ENCODE measurements at regions not wholly inside any gene's neighbourhood (a gene's known extent, or its start where the extent isn't known, plus 50 kb on each side); places are given as distances from the start of the nearest gene placed in this dataset.

- Histone ChIP-seq H3K36me3 (ENCODE audit: control insufficient read depth in 2 of 2, extremely low read depth in 1 of 2, insufficient read depth in 2 of 2, low read length in 2 of 2) (no peaks in the 10 kb centered on the region), H3K79me2 (ENCODE audit: control insufficient read depth, insufficient read depth, low read length) (no peaks in the 10 kb centered on the region), H3K27me3 (ENCODE audit: control insufficient read depth, extremely low read depth, insufficient read depth, low read length) (no peaks in the 10 kb centered on the region), H3K4me3 (ENCODE audit: control insufficient read depth in 2 of 3, extremely low read depth in 1 of 3, insufficient read depth in 2 of 3, low read depth in 1 of 3, low read length in 3 of 3) (no peak overlapping the region), H2AFZ (ENCODE audit: control insufficient read depth, low read length) (no peak overlapping the region), H3K9ac (ENCODE audit: control insufficient read depth, extremely low read depth, insufficient read depth, low read length) (no peak overlapping the region), H3K9me1 (ENCODE audit: control insufficient read depth, extremely low read depth, insufficient read depth, low read length) (no peaks in the 10 kb centered on the region), H3K27ac (ENCODE audit: control insufficient read depth, insufficient read depth, low read length) (no peak overlapping the region), H3K4me2 (ENCODE audit: control insufficient read depth, extremely low read depth, insufficient read depth, low read depth, low read length) (no peak overlapping the region), H3K9me3 (ENCODE audit: control insufficient read depth, low read depth, low read length) (peaks cover 4% of the 10 kb centered on the region), H3K4me1 (ENCODE audit: control insufficient read depth, extremely low read depth, insufficient read depth, low read length) (no peaks in the 10 kb centered on the region), H4K20me1 (ENCODE audit: control insufficient read depth, extremely low read depth, insufficient read depth, low read length) (no peaks in the 10 kb centered on the region)
- DNase-seq (ENCODE audit: low read depth, low spot score) = no peak
- TF ChIP-seq, protein P1, sequence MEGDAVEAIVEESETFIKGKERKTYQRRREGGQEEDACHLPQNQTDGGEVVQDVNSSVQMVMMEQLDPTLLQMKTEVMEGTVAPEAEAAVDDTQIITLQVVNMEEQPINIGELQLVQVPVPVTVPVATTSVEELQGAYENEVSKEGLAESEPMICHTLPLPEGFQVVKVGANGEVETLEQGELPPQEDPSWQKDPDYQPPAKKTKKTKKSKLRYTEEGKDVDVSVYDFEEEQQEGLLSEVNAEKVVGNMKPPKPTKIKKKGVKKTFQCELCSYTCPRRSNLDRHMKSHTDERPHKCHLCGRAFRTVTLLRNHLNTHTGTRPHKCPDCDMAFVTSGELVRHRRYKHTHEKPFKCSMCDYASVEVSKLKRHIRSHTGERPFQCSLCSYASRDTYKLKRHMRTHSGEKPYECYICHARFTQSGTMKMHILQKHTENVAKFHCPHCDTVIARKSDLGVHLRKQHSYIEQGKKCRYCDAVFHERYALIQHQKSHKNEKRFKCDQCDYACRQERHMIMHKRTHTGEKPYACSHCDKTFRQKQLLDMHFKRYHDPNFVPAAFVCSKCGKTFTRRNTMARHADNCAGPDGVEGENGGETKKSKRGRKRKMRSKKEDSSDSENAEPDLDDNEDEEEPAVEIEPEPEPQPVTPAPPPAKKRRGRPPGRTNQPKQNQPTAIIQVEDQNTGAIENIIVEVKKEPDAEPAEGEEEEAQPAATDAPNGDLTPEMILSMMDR (optimal IDR thresholded peaks at IDR 0.05 in 1 of 3, IDR thresholded peaks at IDR 0.05 in 1 of 3, conservative IDR thresholded peaks at IDR 0.05 in 1 of 3; ENCODE audit: extremely low read depth in 1 of 3, insufficient read depth in 2 of 3, low read length in 3 of 3) = no peak
- no peak for TF ChIP-seq EZH2 (IDR thresholded peaks at IDR 0.05; ENCODE audit: low read length)
- no peak for FAIRE-seq
- dilution Hi-C loops (cut with MboI; ENCODE audit: extremely low pct_ligation_motif_present, low sequenced_read_pairs) = no loop called here
Measured at GRCh38 chr2:5969303-5969702, 277.1 kb downstream of the SOX11 start.

GRCh38 chr2:5970347-5970746 is 278.2 kb downstream of the SOX11 start:
- H3K9ac ChIP-seq (ENCODE audit: control insufficient read depth, extremely low read depth, insufficient read depth, low read length) = no peak overlapping the region
- no peak for TF ChIP-seq EZH2 (IDR thresholded peaks at IDR 0.05; ENCODE audit: low read length)
- TF ChIP-seq, protein P1 (optimal IDR thresholded peaks at IDR 0.05 in 1 of 3, IDR thresholded peaks at IDR 0.05 in 1 of 3, conservative IDR thresholded peaks at IDR 0.05 in 1 of 3; ENCODE audit: extremely low read depth in 1 of 3, insufficient read depth in 2 of 3, low read length in 3 of 3) = no peak

More at GRCh38 chr2:5970347-5970746, 278.2 kb downstream of the SOX11 start:
- no peaks in the 10 kb centered on the region for H3K79me2 ChIP-seq (ENCODE audit: control insufficient read depth, insufficient read depth, low read length)
- no peaks in the 10 kb centered on the region for H3K4me1 ChIP-seq (ENCODE audit: control insufficient read depth, extremely low read depth, insufficient read depth, low read length)
- H2AFZ ChIP-seq (ENCODE audit: control insufficient read depth, low read length) = no peak overlapping the region
- no peaks in the 10 kb centered on the region for H4K20me1 ChIP-seq (ENCODE audit: control insufficient read depth, extremely low read depth, insufficient read depth, low read length)
- peaks cover 4% of the 10 kb centered on the region for H3K9me3 ChIP-seq (ENCODE audit: control insufficient read depth, low read depth, low read length)
- no peak overlapping the region for H3K4me3 ChIP-seq (ENCODE audit: control insufficient read depth in 2 of 3, extremely low read depth in 1 of 3, insufficient read depth in 2 of 3, low read depth in 1 of 3, low read length in 3 of 3)
- no peaks in the 10 kb centered on the region for H3K9me1 ChIP-seq (ENCODE audit: control insufficient read depth, extremely low read depth, insufficient read depth, low read length)
- no peak overlapping the region for H3K4me2 ChIP-seq (ENCODE audit: control insufficient read depth, extremely low read depth, insufficient read depth, low read depth, low read length)
- FAIRE-seq (no peak), DNase-seq (ENCODE audit: low read depth, low spot score) (no peak)
- dilution Hi-C loops (cut with MboI; ENCODE audit: extremely low pct_ligation_motif_present, low sequenced_read_pairs) = no loop called here
- no peaks in the 10 kb centered on the region for H3K27me3 ChIP-seq (ENCODE audit: control insufficient read depth, extremely low read depth, insufficient read depth, low read length)
- no peak overlapping the region for H3K27ac ChIP-seq (ENCODE audit: control insufficient read depth, insufficient read depth, low read length)
- H3K36me3 ChIP-seq (ENCODE audit: control insufficient read depth in 2 of 2, extremely low read depth in 1 of 2, insufficient read depth in 2 of 2, low read length in 2 of 2) = no peaks in the 10 kb centered on the region
